GM21367 (cell line): ENCODE measurements at regions not wholly inside any gene's neighbourhood (a gene's known extent, or its start where the extent isn't known, plus 50 kb on each side); places are given as distances from the start of the nearest gene placed in this dataset.

Experiments used
- ATAC-seq: cut with Tn5 transposase; IDR thresholded peaks from one replicate; pipeline ENCODE4 v1.9.1; 2021; ENCODE audit not compliant: unreplicated experiment

GRCh38 chr6:163724196-163724595, 309.7 kb downstream of the QKI start:
- ATAC-seq, result no peak

- ATAC-seq, result no peak
These were observed 309.2 kb downstream of the QKI start for GRCh38 chr6:163723759-163724158.

- ATAC-seq, result no peak
These were observed 307.6 kb downstream of the QKI start for GRCh38 chr6:163721922-163722692.

GRCh38 chr6:163721435-163721834, 306.9 kb downstream of the QKI start:
- ATAC-seq, result peak; percentile 38

GRCh38 chr6:163720460-163721235, 306.1 kb downstream of the QKI start:
- no peak for ATAC-seq

GRCh38 chr6:163720005-163720404, 305.5 kb downstream of the QKI start:
- no peak for ATAC-seq

GRCh38 chr6:163719028-163719742, 304.7 kb downstream of the QKI start:
- ATAC-seq, result no peak

- no peak for ATAC-seq
These were observed 304.0 kb downstream of the QKI start for GRCh38 chr6:163718537-163718936.

- ATAC-seq, result no peak
These were observed 302.7 kb downstream of the QKI start for GRCh38 chr6:163717106-163717764.

- ATAC-seq, result no peak
These were observed 302.2 kb downstream of the QKI start for GRCh38 chr6:163716690-163717089.

- ATAC-seq, result no peak
These were observed 301.3 kb downstream of the QKI start for GRCh38 chr6:163715846-163716245.

- no peak for ATAC-seq
These were observed 299.7 kb downstream of the QKI start for GRCh38 chr6:163714179-163714578.

GRCh38 chr6:163712981-163713380, 298.5 kb downstream of the QKI start:
- ATAC-seq, result no peak

- ATAC-seq, result no peak
These were observed 298.0 kb downstream of the QKI start for GRCh38 chr6:163712566-163712961.

- peak; percentile 38 for ATAC-seq
These were observed 297.4 kb downstream of the QKI start for GRCh38 chr6:163711615-163712565.

- ATAC-seq, result no peak
These were observed 296.3 kb downstream of the QKI start for GRCh38 chr6:163710532-163711470.

GRCh38 chr6:163709693-163710092, 295.2 kb downstream of the QKI start:
- ATAC-seq, result no peak

- ATAC-seq, result no peak
These were observed 294.7 kb downstream of the QKI start for GRCh38 chr6:163709255-163709654.

GRCh38 chr6:163708466-163708865, 293.9 kb downstream of the QKI start:
- ATAC-seq, result peak; percentile 52
